Memory B cell (primary cell): ENCODE measurements at regions not wholly inside any gene's neighbourhood (a gene's known extent, or its start where the extent isn't known, plus 50 kb on each side); places are given as distances from the start of the nearest gene placed in this dataset.
"Not testable (repeated sequence)": the region's sequence is repeated elsewhere in the genome, so short reads cannot be mapped to it uniquely, and the experiment has no call there.

Experiments used
- ATAC-seq: fragments of 150-1000 bp; cut with Tn5 transposase; 2 replicates; pipeline ENCODE4 v1.10.0; 2021; ENCODE audit warnings: low read depth, mild to moderate bottlenecking, moderate library complexity
- DNase-seq, 2 donors: peaks; one replicate each; pipeline ENCODE4 v3.0.0; 2022; ENCODE audit warnings: low spot score in 2 of 2
- H3K27ac Mint-ChIP-seq: one replicate; pipeline ENCODE4 v1.8.0; 2022; ENCODE audit warnings: mild to moderate bottlenecking, moderate library complexity, mixed read lengths
- H3K27me3 Mint-ChIP-seq: one replicate; pipeline ENCODE4 v1.8.0; 2022; ENCODE audit warnings: mixed read lengths
- H3K36me3 Mint-ChIP-seq: one replicate; pipeline ENCODE4 v1.8.0; 2022; ENCODE audit warnings: mild to moderate bottlenecking, mixed read lengths
- H3K4me1 Mint-ChIP-seq: one replicate; pipeline ENCODE4 v1.8.0; 2022; ENCODE audit warnings: mixed read lengths
- H3K4me3 Mint-ChIP-seq: one replicate; pipeline ENCODE4 v1.8.0; 2022; ENCODE audit warnings: mild to moderate bottlenecking, moderate library complexity, mixed read lengths
- H3K9me3 Mint-ChIP-seq: one replicate; pipeline ENCODE4 v1.8.0; 2022; ENCODE audit warnings: mixed read lengths

GRCh38 chr15:20235728-20236127, 305.9 kb downstream of the GOLGA6L6 start:
- DNase-seq, H3K9me3 Mint-ChIP-seq, H3K36me3 Mint-ChIP-seq, H3K27me3 Mint-ChIP-seq, H3K4me3 Mint-ChIP-seq, ATAC-seq, H3K4me1 Mint-ChIP-seq, H3K27ac Mint-ChIP-seq: not testable (repeated sequence)

- ATAC-seq, H3K27ac Mint-ChIP-seq, H3K9me3 Mint-ChIP-seq, H3K27me3 Mint-ChIP-seq, H3K4me1 Mint-ChIP-seq, H3K36me3 Mint-ChIP-seq, H3K4me3 Mint-ChIP-seq, DNase-seq: not testable (repeated sequence)
These were observed 307.5 kb downstream of the GOLGA6L6 start for GRCh38 chr15:20234006-20234540.

GRCh38 chr15:20232457-20232856, 309.1 kb downstream of the GOLGA6L6 start:
- H3K36me3 Mint-ChIP-seq, H3K27me3 Mint-ChIP-seq, DNase-seq, H3K4me1 Mint-ChIP-seq, H3K9me3 Mint-ChIP-seq, H3K4me3 Mint-ChIP-seq, ATAC-seq, H3K27ac Mint-ChIP-seq: not testable (repeated sequence)

GRCh38 chr15:20230656-20231055, 310.9 kb downstream of the GOLGA6L6 start:
- H3K27ac Mint-ChIP-seq, H3K4me1 Mint-ChIP-seq, ATAC-seq, H3K9me3 Mint-ChIP-seq, H3K27me3 Mint-ChIP-seq, H3K36me3 Mint-ChIP-seq, H3K4me3 Mint-ChIP-seq, DNase-seq: not testable (repeated sequence)

GRCh38 chr15:20228791-20229190, 312.8 kb downstream of the GOLGA6L6 start:
- not testable (repeated sequence) for H3K27me3 Mint-ChIP-seq, H3K36me3 Mint-ChIP-seq, H3K4me1 Mint-ChIP-seq, H3K4me3 Mint-ChIP-seq, H3K27ac Mint-ChIP-seq, DNase-seq, ATAC-seq, H3K9me3 Mint-ChIP-seq

- ATAC-seq, H3K27ac Mint-ChIP-seq, H3K9me3 Mint-ChIP-seq, DNase-seq, H3K4me1 Mint-ChIP-seq, H3K27me3 Mint-ChIP-seq, H3K4me3 Mint-ChIP-seq, H3K36me3 Mint-ChIP-seq: not testable (repeated sequence)
These were observed 314.3 kb downstream of the GOLGA6L6 start for GRCh38 chr15:20227119-20227853.

- not testable (repeated sequence) for H3K36me3 Mint-ChIP-seq, H3K4me3 Mint-ChIP-seq, H3K9me3 Mint-ChIP-seq, ATAC-seq, H3K4me1 Mint-ChIP-seq, DNase-seq, H3K27ac Mint-ChIP-seq, H3K27me3 Mint-ChIP-seq
These were observed 315.1 kb downstream of the GOLGA6L6 start for GRCh38 chr15:20226531-20226930.

- DNase-seq, H3K4me1 Mint-ChIP-seq, ATAC-seq, H3K36me3 Mint-ChIP-seq, H3K27me3 Mint-ChIP-seq, H3K4me3 Mint-ChIP-seq, H3K27ac Mint-ChIP-seq, H3K9me3 Mint-ChIP-seq: not testable (repeated sequence)
These were observed 320.5 kb downstream of the GOLGA6L6 start for GRCh38 chr15:20221063-20221462.

GRCh38 chr15:20219171-20219570, 322.4 kb downstream of the GOLGA6L6 start:
- not testable (repeated sequence) for H3K27me3 Mint-ChIP-seq, H3K36me3 Mint-ChIP-seq, H3K9me3 Mint-ChIP-seq, DNase-seq, H3K27ac Mint-ChIP-seq, H3K4me1 Mint-ChIP-seq, H3K4me3 Mint-ChIP-seq, ATAC-seq

GRCh38 chr15:20215700-20216099, 325.9 kb downstream of the GOLGA6L6 start:
- not testable (repeated sequence) for H3K36me3 Mint-ChIP-seq, H3K4me1 Mint-ChIP-seq, DNase-seq, H3K27ac Mint-ChIP-seq, ATAC-seq, H3K27me3 Mint-ChIP-seq, H3K4me3 Mint-ChIP-seq, H3K9me3 Mint-ChIP-seq

- not testable (repeated sequence) for H3K4me1 Mint-ChIP-seq, H3K9me3 Mint-ChIP-seq, H3K27me3 Mint-ChIP-seq, ATAC-seq, H3K27ac Mint-ChIP-seq, H3K36me3 Mint-ChIP-seq, H3K4me3 Mint-ChIP-seq, DNase-seq
These were observed 327.5 kb downstream of the GOLGA6L6 start for GRCh38 chr15:20214101-20214500.

- ATAC-seq, H3K9me3 Mint-ChIP-seq, H3K27me3 Mint-ChIP-seq, H3K27ac Mint-ChIP-seq, H3K4me1 Mint-ChIP-seq, H3K36me3 Mint-ChIP-seq, DNase-seq, H3K4me3 Mint-ChIP-seq: not testable (repeated sequence)
These were observed 330.1 kb downstream of the GOLGA6L6 start for GRCh38 chr15:20211508-20211907.

- not testable (repeated sequence) for ATAC-seq, H3K36me3 Mint-ChIP-seq, H3K27me3 Mint-ChIP-seq, H3K4me1 Mint-ChIP-seq, DNase-seq, H3K9me3 Mint-ChIP-seq, H3K27ac Mint-ChIP-seq, H3K4me3 Mint-ChIP-seq
These were observed 331.6 kb downstream of the GOLGA6L6 start for GRCh38 chr15:20209973-20210372.

- ATAC-seq, H3K4me1 Mint-ChIP-seq, DNase-seq, H3K4me3 Mint-ChIP-seq, H3K27ac Mint-ChIP-seq, H3K9me3 Mint-ChIP-seq, H3K27me3 Mint-ChIP-seq, H3K36me3 Mint-ChIP-seq: not testable (repeated sequence)
These were observed 334.0 kb downstream of the GOLGA6L6 start for GRCh38 chr15:20207607-20208006.

GRCh38 chr15:20207198-20207597, 334.4 kb downstream of the GOLGA6L6 start:
- H3K4me3 Mint-ChIP-seq, H3K36me3 Mint-ChIP-seq, H3K4me1 Mint-ChIP-seq, DNase-seq, ATAC-seq, H3K9me3 Mint-ChIP-seq, H3K27ac Mint-ChIP-seq, H3K27me3 Mint-ChIP-seq: not testable (repeated sequence)
